ENCODE measurements at regions not wholly inside any gene's neighbourhood (a gene's known extent, or its start where the extent isn't known, plus 50 kb on each side); places are given as distances from the start of the nearest gene placed in this dataset.

GRCh38 chr1:98384461-98385141, 276.9 kb upstream of the SNX7 start:
- H3K79me2 ChIP-seq (ENCODE audit: insufficient read depth, low read length), result no peaks in the 10 kb centered on the region
- Mint-ChIP-seq H3K27ac (no peak overlapping the region), H3K4me1 (peaks cover 22% of the 10 kb centered on the region), H3K9me3 (no peaks in the 10 kb centered on the region), H3K36me3 (no peaks in the 10 kb centered on the region), H3K4me3 (no peak overlapping the region), H3K27me3 (ENCODE audit: low read depth in 3 of 3) (peaks cover 0 to 3% (median 0%) of the 10 kb centered on the region in 3 donors)
- no peak for DNase-seq
- peaks cover 12 to 19% of the 10 kb centered on the region in 2 donors for H3K4me1 ChIP-seq (ENCODE audit: control insufficient read depth in 1 of 2, insufficient read depth in 2 of 2, low read length in 2 of 2)
- H3K27ac ChIP-seq (ENCODE audit: low read depth in 1 of 2, low read length in 2 of 2), result no peak overlapping the region
- H3K27me3 ChIP-seq (ENCODE audit: control insufficient read depth in 2 of 2, insufficient read depth in 2 of 2, low read length in 2 of 2), result no peaks in the 10 kb centered on the region
- intact Hi-C loops (cut with micrococcal nuclease), result no loop called here
- H3K36me3 ChIP-seq (replicated peaks in 1 of 2; ENCODE audit: control insufficient read depth in 1 of 2, insufficient read depth in 2 of 2, low read length in 2 of 2), result no peaks in the 10 kb centered on the region
- TF ChIP-seq CTCF (IDR thresholded peaks at IDR 0.05), result no peak
- H3K4me2 ChIP-seq (replicated peaks; ENCODE audit: extremely low read depth, low read length, poor library complexity, severe bottlenecking), result no peak overlapping the region
- H3K9ac ChIP-seq (ENCODE audit: insufficient read depth, low read length, poor library complexity, severe bottlenecking), result no peak overlapping the region
- H3K9me3 ChIP-seq (replicated peaks in 1 of 2; ENCODE audit: control insufficient read depth in 1 of 2, insufficient read depth in 1 of 2, low read length in 2 of 2), result no peaks in the 10 kb centered on the region
- no peak overlapping the region for H3K4me3 ChIP-seq (replicated peaks in 1 of 3; ENCODE audit: low read depth in 2 of 3, low read length in 3 of 3)
- WGBS (ENCODE audit: insufficient coverage), result 96% methylated on average over 4 of the region's 6 CpGs
- no peak overlapping the region for H2AFZ ChIP-seq (ENCODE audit: insufficient read depth, low read depth, low read length, poor library complexity, severe bottlenecking)
- no peaks in the 10 kb centered on the region for H4K20me1 ChIP-seq (ENCODE audit: insufficient read depth, low read length)

GRCh38 chr1:98382986-98383740, 278.4 kb upstream of the SNX7 start:
- Mint-ChIP-seq H3K27me3 (ENCODE audit: low read depth in 3 of 3) (peaks cover 0 to 3% (median 0%) of the 10 kb centered on the region in 3 donors), H3K36me3 (no peaks in the 10 kb centered on the region), H3K27ac (no peak overlapping the region), H3K9me3 (no peaks in the 10 kb centered on the region), H3K4me1 (peaks cover 14% of the 10 kb centered on the region), H3K4me3 (no peak overlapping the region)
- intact Hi-C loops (cut with micrococcal nuclease), result no loop called here
- H2AFZ ChIP-seq (ENCODE audit: insufficient read depth, low read depth, low read length, poor library complexity, severe bottlenecking), result no peak overlapping the region
- no peak overlapping the region for H3K9ac ChIP-seq (ENCODE audit: insufficient read depth, low read length, poor library complexity, severe bottlenecking)
- H3K4me2 ChIP-seq (replicated peaks; ENCODE audit: extremely low read depth, low read length, poor library complexity, severe bottlenecking), result no peak overlapping the region
- H3K36me3 ChIP-seq (replicated peaks in 1 of 2; ENCODE audit: control insufficient read depth in 1 of 2, insufficient read depth in 2 of 2, low read length in 2 of 2), result no peaks in the 10 kb centered on the region
- no peak for DNase-seq
- peaks cover 5 to 6% of the 10 kb centered on the region in 2 donors for H3K4me1 ChIP-seq (ENCODE audit: control insufficient read depth in 1 of 2, insufficient read depth in 2 of 2, low read length in 2 of 2)
- no peaks in the 10 kb centered on the region for H3K27me3 ChIP-seq (ENCODE audit: control insufficient read depth in 2 of 2, insufficient read depth in 2 of 2, low read length in 2 of 2)
- H3K9me3 ChIP-seq (replicated peaks in 1 of 2; ENCODE audit: control insufficient read depth in 1 of 2, insufficient read depth in 1 of 2, low read length in 2 of 2), result no peaks in the 10 kb centered on the region
- 82% methylated on average over 4 of the region's 5 CpGs for WGBS (ENCODE audit: insufficient coverage)
- no peaks in the 10 kb centered on the region for H3K79me2 ChIP-seq (ENCODE audit: insufficient read depth, low read length)
- H4K20me1 ChIP-seq (ENCODE audit: insufficient read depth, low read length), result no peaks in the 10 kb centered on the region
- H3K27ac ChIP-seq (ENCODE audit: low read depth in 1 of 2, low read length in 2 of 2), result no peak overlapping the region
- no peak for TF ChIP-seq CTCF (IDR thresholded peaks at IDR 0.05)
- H3K4me3 ChIP-seq (replicated peaks in 1 of 3; ENCODE audit: low read depth in 2 of 3, low read length in 3 of 3), result no peak overlapping the region
